Activated T-helper 2 cell treated with anti-CD3 and anti-CD28 coated beads, Interferon-gamma antibody, Interleukin-2, Interleukin-4, amounts not matched to agents 10 μg/mL and 5 μg/mL and 100 μg/mL, durations not matched to agents 14 hours and 24 hours and 36 hours (primary cell): ENCODE measurements at regions not wholly inside any gene's neighbourhood (a gene's known extent, or its start where the extent isn't known, plus 50 kb on each side); places are given as distances from the start of the nearest gene placed in this dataset.
"Not testable (repeated sequence)": the region's sequence is repeated elsewhere in the genome, so short reads cannot be mapped to it uniquely, and the experiment has no call there.

Source experiments
- DNase-seq: peaks from one replicate; pipeline ENCODE4 v3.0.0; 2021; ENCODE audit warnings: low spot score
- H3K27ac Mint-ChIP-seq: one replicate; pipeline ENCODE4 v1.8.0; 2021; ENCODE audit warnings: mixed read lengths
- H3K27me3 Mint-ChIP-seq: one replicate; pipeline ENCODE4 v1.8.0; 2021; ENCODE audit warnings: low read depth, mixed read lengths
- H3K36me3 Mint-ChIP-seq: one replicate; pipeline ENCODE4 v1.8.0; 2021; ENCODE audit warnings: low read depth, mixed read lengths
- H3K4me1 Mint-ChIP-seq: one replicate; pipeline ENCODE4 v1.8.0; 2021; ENCODE audit warnings: low read depth, mixed read lengths
- H3K4me3 Mint-ChIP-seq: one replicate; pipeline ENCODE4 v1.8.0; 2021; ENCODE audit warnings: low read depth, mild to moderate bottlenecking, moderate library complexity, mixed read lengths
- H3K9me3 Mint-ChIP-seq: one replicate; pipeline ENCODE4 v1.8.0; 2021; ENCODE audit warnings: mixed read lengths
- intact Hi-C: fragments of 100-400 bp; cut with micrococcal nuclease; formaldehyde crosslinking; loops from one replicate; pipeline ENCODE4 v1.15.1; 2023

DNA sequence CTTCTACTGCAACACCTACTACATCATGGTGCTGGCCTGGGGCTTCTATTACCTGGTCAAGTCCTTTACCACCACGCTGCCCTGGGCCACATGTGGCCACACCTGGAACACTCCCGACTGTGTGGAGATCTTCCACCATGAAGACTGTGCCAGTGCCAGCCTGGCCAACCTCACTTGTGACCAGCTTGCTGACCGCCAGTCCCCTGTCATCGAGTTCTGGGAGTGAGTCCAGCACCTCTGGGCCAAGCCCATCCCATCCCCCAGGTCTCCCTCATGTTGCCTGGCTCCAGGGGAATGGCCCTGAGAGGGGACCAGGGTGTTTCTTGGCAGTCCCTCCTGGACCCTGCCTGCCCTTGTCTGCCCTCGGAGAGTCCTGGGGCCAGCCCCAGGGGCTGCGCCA lies 519.4 kb downstream of the TP53TG3F start:
- H3K36me3 Mint-ChIP-seq, intact Hi-C loops, H3K27ac Mint-ChIP-seq, DNase-seq, H3K4me3 Mint-ChIP-seq, H3K4me1 Mint-ChIP-seq, H3K9me3 Mint-ChIP-seq, H3K27me3 Mint-ChIP-seq: not testable (repeated sequence)

GRCh38 chr16:33979613-33980012 lies 520.2 kb downstream of the TP53TG3F start:
- intact Hi-C loops, H3K4me3 Mint-ChIP-seq, H3K36me3 Mint-ChIP-seq, H3K9me3 Mint-ChIP-seq, DNase-seq, H3K27me3 Mint-ChIP-seq, H3K27ac Mint-ChIP-seq, H3K4me1 Mint-ChIP-seq: not testable (repeated sequence)

DNA sequence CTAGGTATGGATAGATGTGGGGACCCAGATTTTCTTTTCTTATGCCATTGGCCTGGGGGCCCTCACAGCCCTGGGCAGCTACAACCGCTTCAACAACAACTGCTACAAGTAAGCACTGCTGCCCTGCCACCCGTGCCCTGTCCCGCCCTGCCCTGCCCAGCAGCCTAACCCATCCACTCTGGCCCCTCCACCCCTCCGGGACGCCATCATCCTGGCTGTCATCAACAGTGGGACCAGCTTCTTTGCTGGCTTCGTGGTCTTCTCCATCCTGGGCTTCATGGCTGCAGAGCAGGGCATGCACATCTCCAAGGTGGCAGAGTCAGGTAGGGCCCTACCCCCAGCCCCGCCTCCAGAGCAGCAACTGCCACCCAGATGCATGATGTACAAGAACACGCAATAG lies 521.3 kb downstream of the TP53TG3F start:
- H3K36me3 Mint-ChIP-seq, DNase-seq, H3K4me3 Mint-ChIP-seq, H3K9me3 Mint-ChIP-seq, H3K27ac Mint-ChIP-seq, H3K27me3 Mint-ChIP-seq, intact Hi-C loops, H3K4me1 Mint-ChIP-seq: not testable (repeated sequence)

DNA sequence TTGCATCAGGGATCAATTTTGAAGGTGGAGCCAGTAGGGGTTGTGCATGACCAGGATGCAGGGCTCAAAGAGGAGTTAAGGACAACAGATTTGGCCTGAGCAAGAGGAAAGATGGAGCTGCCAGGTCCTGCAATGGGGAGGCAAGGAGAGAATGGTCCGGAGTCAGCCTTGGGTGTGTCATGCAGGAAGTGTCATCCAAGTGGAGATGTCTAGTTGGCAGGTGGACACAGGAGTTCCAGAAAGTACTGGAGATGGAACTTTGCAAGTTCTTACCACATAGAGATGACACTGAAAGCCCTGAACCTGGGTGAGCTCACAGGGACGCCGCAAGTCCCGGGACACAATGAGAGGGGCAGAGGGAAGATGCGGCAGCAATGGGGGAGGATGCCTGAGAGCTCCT lies 525.0 kb downstream of the TP53TG3F start:
- H3K27ac Mint-ChIP-seq, H3K9me3 Mint-ChIP-seq, H3K4me3 Mint-ChIP-seq, DNase-seq, intact Hi-C loops, H3K36me3 Mint-ChIP-seq, H3K27me3 Mint-ChIP-seq, H3K4me1 Mint-ChIP-seq: not testable (repeated sequence)

GRCh38 chr16:33986521-33986920 lies 527.1 kb downstream of the TP53TG3F start:
- H3K4me3 Mint-ChIP-seq, H3K36me3 Mint-ChIP-seq, H3K27ac Mint-ChIP-seq, intact Hi-C loops, H3K4me1 Mint-ChIP-seq, DNase-seq, H3K9me3 Mint-ChIP-seq, H3K27me3 Mint-ChIP-seq: not testable (repeated sequence)

DNA sequence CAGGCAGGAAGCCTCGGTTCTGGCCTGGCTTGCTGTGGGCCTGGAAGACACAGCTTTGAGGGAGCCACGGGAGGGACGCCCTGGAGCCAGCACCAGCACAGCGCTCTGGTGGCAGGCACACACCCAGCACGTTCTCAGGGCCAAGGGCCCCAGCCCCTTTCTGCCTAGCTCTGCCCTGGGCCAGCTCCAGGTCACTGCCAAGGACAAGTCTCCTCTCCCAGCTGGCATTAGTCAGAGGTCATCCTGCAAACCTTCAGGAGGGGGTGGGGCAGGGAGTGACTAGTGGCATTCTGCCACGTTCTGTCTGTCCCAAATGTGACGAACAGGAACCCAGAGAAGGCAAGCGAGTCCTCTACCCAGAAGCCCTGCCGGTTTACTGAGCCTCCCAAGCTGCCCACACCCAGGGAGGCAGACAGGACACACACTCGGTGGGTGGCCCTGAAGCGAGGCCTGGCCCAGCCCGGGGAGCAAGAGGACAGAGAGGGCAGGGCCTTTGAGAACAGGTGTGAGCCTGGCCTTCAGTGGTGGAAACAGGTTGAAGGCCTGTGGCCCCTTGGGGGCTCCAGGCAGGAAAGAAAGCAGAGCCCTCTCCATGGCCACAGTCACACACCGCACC lies 528.0 kb downstream of the TP53TG3F start:
- intact Hi-C loops, H3K4me1 Mint-ChIP-seq, DNase-seq, H3K4me3 Mint-ChIP-seq, H3K9me3 Mint-ChIP-seq, H3K27ac Mint-ChIP-seq, H3K36me3 Mint-ChIP-seq, H3K27me3 Mint-ChIP-seq: not testable (repeated sequence)

GRCh38 chr16:33988012-33988411 lies 528.6 kb downstream of the TP53TG3F start:
- H3K4me3 Mint-ChIP-seq, H3K27me3 Mint-ChIP-seq, intact Hi-C loops, H3K9me3 Mint-ChIP-seq, DNase-seq, H3K4me1 Mint-ChIP-seq, H3K27ac Mint-ChIP-seq, H3K36me3 Mint-ChIP-seq: not testable (repeated sequence)

GRCh38 chr16:33990488-33990887 lies 531.1 kb downstream of the TP53TG3F start:
- H3K4me1 Mint-ChIP-seq, H3K27ac Mint-ChIP-seq, intact Hi-C loops, H3K36me3 Mint-ChIP-seq, H3K9me3 Mint-ChIP-seq, H3K27me3 Mint-ChIP-seq, DNase-seq, H3K4me3 Mint-ChIP-seq: not testable (repeated sequence)

- DNase-seq, H3K4me3 Mint-ChIP-seq, H3K9me3 Mint-ChIP-seq, H3K4me1 Mint-ChIP-seq, H3K36me3 Mint-ChIP-seq, intact Hi-C loops, H3K27me3 Mint-ChIP-seq, H3K27ac Mint-ChIP-seq: not testable (repeated sequence)
Measured at GRCh38 chr16:33992513-33993177, 533.2 kb downstream of the TP53TG3F start.

GRCh38 chr16:33994207-33994606 lies 534.8 kb downstream of the TP53TG3F start:
- H3K9me3 Mint-ChIP-seq, H3K27ac Mint-ChIP-seq, intact Hi-C loops, H3K36me3 Mint-ChIP-seq, H3K4me1 Mint-ChIP-seq, DNase-seq, H3K4me3 Mint-ChIP-seq, H3K27me3 Mint-ChIP-seq: not testable (repeated sequence)

DNA sequence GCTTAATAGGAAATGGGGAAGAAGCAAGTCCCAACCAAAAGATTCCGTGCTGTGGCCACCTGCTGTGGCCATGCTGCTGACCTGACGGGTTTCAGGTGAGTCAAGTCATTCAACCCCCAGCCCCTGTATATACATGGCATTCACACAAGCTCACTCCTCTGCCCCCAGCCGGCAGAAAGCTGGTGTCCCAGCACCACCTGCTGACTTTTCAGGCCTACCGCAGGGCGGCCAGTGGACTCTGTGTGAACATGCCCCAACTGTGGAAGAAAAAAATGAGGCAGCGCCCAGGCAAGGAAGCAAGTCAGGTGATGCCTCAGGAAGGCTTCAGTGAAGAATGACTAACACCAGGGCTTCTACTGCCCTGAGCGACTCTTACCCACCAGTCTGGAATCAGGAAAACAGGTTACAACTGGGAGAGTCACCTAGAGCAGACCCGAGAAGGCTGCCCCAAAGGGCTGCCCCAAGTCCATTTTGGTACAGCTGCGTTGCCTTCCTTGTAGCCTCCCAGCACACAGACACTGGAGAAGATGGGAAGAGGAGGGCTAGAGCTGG lies 536.5 kb downstream of the TP53TG3F start:
- H3K4me1 Mint-ChIP-seq, H3K27ac Mint-ChIP-seq, H3K36me3 Mint-ChIP-seq, H3K9me3 Mint-ChIP-seq, H3K27me3 Mint-ChIP-seq, DNase-seq, H3K4me3 Mint-ChIP-seq, intact Hi-C loops: not testable (repeated sequence)

GRCh38 chr16:34001184-34001583 lies 541.8 kb downstream of the TP53TG3F start:
- H3K4me3 Mint-ChIP-seq, DNase-seq, H3K36me3 Mint-ChIP-seq, H3K9me3 Mint-ChIP-seq, H3K27ac Mint-ChIP-seq, H3K4me1 Mint-ChIP-seq, H3K27me3 Mint-ChIP-seq, intact Hi-C loops: not testable (repeated sequence)

GRCh38 chr16:34001961-34002360 lies 542.5 kb downstream of the TP53TG3F start:
- H3K36me3 Mint-ChIP-seq, H3K4me1 Mint-ChIP-seq, H3K27ac Mint-ChIP-seq, H3K4me3 Mint-ChIP-seq, H3K9me3 Mint-ChIP-seq, intact Hi-C loops, DNase-seq, H3K27me3 Mint-ChIP-seq: not testable (repeated sequence)
